ENCODE measurements at regions not wholly inside any gene's neighbourhood (a gene's known extent, or its start where the extent isn't known, plus 50 kb on each side); places are given as distances from the start of the nearest gene placed in this dataset.

DNA sequence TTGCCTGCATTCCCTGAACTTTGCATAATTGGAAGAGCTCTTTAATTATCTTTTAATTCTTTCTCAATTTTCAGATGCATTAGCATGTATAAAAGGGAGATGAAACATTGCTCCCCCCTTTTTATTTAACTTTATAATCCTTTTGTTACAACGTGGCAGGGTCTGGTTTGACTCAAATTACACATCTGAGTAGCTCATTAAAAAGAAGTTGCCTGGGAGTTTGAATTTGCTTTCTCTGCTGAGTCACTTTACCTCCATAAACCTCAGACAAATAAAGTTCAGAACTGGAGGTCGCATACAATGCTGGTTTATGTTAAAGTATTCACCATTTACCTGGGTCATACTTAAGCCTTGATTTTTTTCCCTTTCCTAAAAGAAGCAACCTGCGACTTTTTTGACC, 495.2 kb downstream of the PREX1 start:
- Histone ChIP-seq H3K9me3 (ENCODE audit: insufficient read depth, low read length, severe bottlenecking) (no peaks in the 10 kb centered on the region), H3K4me3 (ENCODE audit: low read depth in 1 of 2, low read length in 2 of 2) (no peak overlapping the region), H3K4me2 (ENCODE audit: insufficient read depth, low read length) (no peak overlapping the region), H3K36me3 (ENCODE audit: insufficient read depth, low read length) (no peaks in the 10 kb centered on the region), H3K79me2 (ENCODE audit: insufficient read depth, low read length) (no peaks in the 10 kb centered on the region), H3K4me1 (ENCODE audit: insufficient read depth, low read length) (no peaks in the 10 kb centered on the region), H3K27me3 (ENCODE audit: insufficient read depth, low read length, poor library complexity) (no peaks in the 10 kb centered on the region), H3K9ac (ENCODE audit: low read depth, low read length) (no peak overlapping the region), H4K20me1 (ENCODE audit: insufficient read depth, low read length) (no peaks in the 10 kb centered on the region), H3K27ac (ENCODE audit: low read length) (no peak overlapping the region), H2AFZ (ENCODE audit: low read depth, low read length) (no peak overlapping the region)
- DNase-seq (no peak), ATAC-seq (ENCODE audit: insufficient read depth, low read depth) (no peak)
- no peak for TF ChIP-seq CTCF (IDR thresholded peaks at IDR 0.05; ENCODE audit: borderline replicate concordance, extremely low read depth, low read length, poor library complexity, severe bottlenecking)
- no peak for TF ChIP-seq EZH2 (IDR thresholded peaks at IDR 0.05; ENCODE audit: borderline replicate concordance, low read depth, low read length, severe bottlenecking)

- ATAC-seq (ENCODE audit: insufficient read depth, low read depth) (no peak), DNase-seq (no peak)
- Histone ChIP-seq H3K9ac (ENCODE audit: low read depth, low read length) (no peak overlapping the region), H3K4me1 (ENCODE audit: insufficient read depth, low read length) (no peaks in the 10 kb centered on the region), H3K36me3 (ENCODE audit: insufficient read depth, low read length) (no peaks in the 10 kb centered on the region), H4K20me1 (ENCODE audit: insufficient read depth, low read length) (no peaks in the 10 kb centered on the region), H2AFZ (ENCODE audit: low read depth, low read length) (no peak overlapping the region), H3K4me3 (ENCODE audit: low read depth in 1 of 2, low read length in 2 of 2) (no peak overlapping the region), H3K27me3 (ENCODE audit: insufficient read depth, low read length, poor library complexity) (no peaks in the 10 kb centered on the region), H3K4me2 (ENCODE audit: insufficient read depth, low read length) (no peak overlapping the region), H3K27ac (ENCODE audit: low read length) (no peak overlapping the region), H3K79me2 (ENCODE audit: insufficient read depth, low read length) (no peaks in the 10 kb centered on the region), H3K9me3 (ENCODE audit: insufficient read depth, low read length, severe bottlenecking) (no peaks in the 10 kb centered on the region)
- no peak for TF ChIP-seq EZH2 (IDR thresholded peaks at IDR 0.05; ENCODE audit: borderline replicate concordance, low read depth, low read length, severe bottlenecking)
- TF ChIP-seq CTCF (IDR thresholded peaks at IDR 0.05; ENCODE audit: borderline replicate concordance, extremely low read depth, low read length, poor library complexity, severe bottlenecking), result no peak
These were observed 496.1 kb downstream of the PREX1 start for GRCh38 chr20:48331518-48332286.

DNA sequence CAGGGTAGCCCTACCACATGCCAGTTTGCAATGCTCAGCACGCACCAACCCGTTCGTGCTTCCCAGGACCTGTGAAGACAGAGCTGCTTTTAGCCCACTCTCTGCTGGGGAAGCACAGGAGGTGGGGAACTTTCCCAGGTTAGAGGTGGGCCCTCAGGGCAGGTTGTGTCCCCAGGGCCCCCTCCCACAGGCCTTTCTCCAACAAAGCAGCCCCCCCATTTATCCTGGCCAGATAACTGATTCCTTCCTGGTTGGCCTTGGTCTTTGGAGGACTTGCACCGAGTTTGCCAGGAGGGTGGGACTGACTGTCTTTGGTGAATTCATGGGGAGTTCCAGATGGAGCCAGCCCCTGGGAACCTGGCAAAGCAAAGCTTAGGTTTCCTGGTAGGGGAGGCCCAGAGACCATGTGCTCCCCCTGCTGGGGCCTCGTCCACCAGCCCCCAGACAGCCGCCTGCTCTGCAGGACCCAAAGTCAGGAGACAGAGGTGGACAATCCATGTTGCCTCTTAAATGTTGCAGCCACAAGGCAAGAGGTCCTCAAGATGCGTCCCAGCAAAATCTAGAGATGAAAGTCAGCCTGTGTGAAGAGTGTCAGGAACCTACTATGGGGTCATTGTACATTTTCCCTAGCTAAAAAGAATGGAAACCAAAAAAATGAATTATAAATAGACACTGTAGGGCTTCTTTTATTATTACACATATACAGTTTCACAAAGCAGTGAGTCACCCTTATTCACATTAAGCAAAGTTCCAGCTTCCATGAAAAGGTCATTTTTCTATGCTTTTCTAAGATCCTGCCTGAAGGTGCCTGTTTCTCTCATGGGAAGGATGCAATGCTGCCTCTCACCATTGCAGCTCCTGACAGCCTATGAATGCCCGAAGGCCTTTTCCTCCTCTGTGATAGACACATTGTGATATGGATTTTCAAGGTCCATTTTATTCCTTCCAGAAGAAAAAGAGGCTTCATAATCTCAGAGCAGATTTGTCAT, 497.8 kb downstream of the PREX1 start:
- Histone ChIP-seq H3K4me1 (ENCODE audit: insufficient read depth, low read length) (no peaks in the 10 kb centered on the region), H3K79me2 (ENCODE audit: insufficient read depth, low read length) (no peaks in the 10 kb centered on the region), H3K27ac (ENCODE audit: low read length) (no peak overlapping the region), H3K4me2 (ENCODE audit: insufficient read depth, low read length) (no peak overlapping the region), H3K27me3 (ENCODE audit: insufficient read depth, low read length, poor library complexity) (peaks cover 2% of the 10 kb centered on the region), H2AFZ (ENCODE audit: low read depth, low read length) (no peak overlapping the region), H3K4me3 (ENCODE audit: low read depth in 1 of 2, low read length in 2 of 2) (no peak overlapping the region), H3K36me3 (ENCODE audit: insufficient read depth, low read length) (no peaks in the 10 kb centered on the region), H3K9ac (ENCODE audit: low read depth, low read length) (no peak overlapping the region), H4K20me1 (ENCODE audit: insufficient read depth, low read length) (no peaks in the 10 kb centered on the region), H3K9me3 (ENCODE audit: insufficient read depth, low read length, severe bottlenecking) (no peaks in the 10 kb centered on the region)
- DNase-seq (peak; percentile 28), ATAC-seq (ENCODE audit: insufficient read depth, low read depth) (peak; percentile 59; the same call in 2 of the 3 replicates)
- no peak for TF ChIP-seq EZH2 (IDR thresholded peaks at IDR 0.05; ENCODE audit: borderline replicate concordance, low read depth, low read length, severe bottlenecking)
- TF ChIP-seq CTCF (IDR thresholded peaks at IDR 0.05; ENCODE audit: borderline replicate concordance, extremely low read depth, low read length, poor library complexity, severe bottlenecking), result peak; percentile 50
